T-cell (primary cell): ENCODE measurements at regions not wholly inside any gene's neighbourhood (a gene's known extent, or its start where the extent isn't known, plus 50 kb on each side); places are given as distances from the start of the nearest gene placed in this dataset.

ENCODE experiments used
- ATAC-seq, 4 experiments: fragments of 200-7000 bp in 3 of 4; fragments of 150-1000 bp in 1 of 4; cut with Tn5 transposase; replicated peaks in 1 of 4; 1 replicate in 3 of 4; 2 replicates in 1 of 4; pipeline ENCODE4 v1.10.0; 2021; ENCODE audit warnings: moderate library complexity in 3 of 4, mild to moderate bottlenecking in 2 of 4, moderate number of reproducible peaks in 1 of 4
- CTCF ChIA-PET, 2 donors: fragments of 300-600 bp; sonication (Branson Sonifier 250); formaldehyde crosslinking; loops; one replicate each; lab custom pipeline; 2022; ENCODE audit warnings: antibody characterized with exemption in 2 of 2; lab: Charles Lee
- POLR2A ChIA-PET, 2 donors: fragments of 300-600 bp; sonication (Branson Sonifier 250); formaldehyde crosslinking; loops; one replicate each; lab custom pipeline; 2022; ENCODE audit warnings: antibody characterized with exemption in 2 of 2; lab: Charles Lee
- DNase-seq, 35 experiments: peaks; one replicate each; pipeline versions ENCODE4 v3.0.0 to v3.0.0-alpha.2; 2013 to 2023
- H3K27ac ChIP-seq: one replicate; pipeline ENCODE4 v1.5.1; 2013; ENCODE audit warnings: low read length
- H3K27me3 ChIP-seq, 2 experiments: replicated peaks in 1 of 2; 1 replicate in 1 of 2; 2 replicates in 1 of 2; pipeline versions ENCODE4 v1.6.1 to v1.7.0; 2013; ENCODE audit warnings: low read length in 1 of 2, mixed read lengths in 1 of 2; ENCODE audit not compliant: control insufficient read depth in 2 of 2, insufficient read depth in 2 of 2; ENCODE audit errors: extremely low read depth in 1 of 2
- H3K36me3 ChIP-seq, 2 donors: 1 replicate in 1 of 2; 2 replicates in 1 of 2; pipeline versions ENCODE4 v1.6.1 to v1.7.0; 2013; ENCODE audit warnings: low read length in 1 of 2; ENCODE audit not compliant: control insufficient read depth in 2 of 2, insufficient read depth in 1 of 2; ENCODE audit errors: extremely low read depth in 1 of 2
- H3K4me1 ChIP-seq, 2 experiments: 1 replicate in 1 of 2; 2 replicates in 1 of 2; pipeline versions ENCODE4 v1.6.1 to v1.7.0; 2013; ENCODE audit warnings: low read length in 2 of 2, mixed read lengths in 1 of 2; ENCODE audit not compliant: insufficient read depth in 2 of 2, control insufficient read depth in 1 of 2; ENCODE audit errors: extremely low read depth in 1 of 2
- H3K4me3 ChIP-seq, 2 donors: 1 replicate in 1 of 2; 2 replicates in 1 of 2; pipeline versions ENCODE4 v1.5.1 to v1.7.0; 2013; ENCODE audit warnings: mild to moderate bottlenecking in 2 of 2, low read length in 1 of 2, moderate library complexity in 1 of 2; ENCODE audit not compliant: control insufficient read depth in 1 of 2; ENCODE audit errors: extremely low read depth in 1 of 2
- H3K9me3 ChIP-seq: 2 replicates; pipeline ENCODE4 v1.7.0; 2013
- H3K27ac Mint-ChIP-seq, 2 donors: one replicate each; pipeline ENCODE4 v1.8.0; 2020 to 2021; ENCODE audit warnings: mild to moderate bottlenecking in 2 of 2, mixed read lengths in 2 of 2
- H3K27me3 Mint-ChIP-seq, 2 donors: one replicate each; pipeline ENCODE4 v1.8.0; 2021 to 2022; ENCODE audit warnings: mixed read lengths in 2 of 2
- H3K36me3 Mint-ChIP-seq: one replicate; pipeline ENCODE4 v1.8.0; 2021; ENCODE audit warnings: mixed read lengths
- H3K4me1 Mint-ChIP-seq, 3 donors: one replicate each; pipeline ENCODE4 v1.8.0; 2020 to 2022; ENCODE audit warnings: mixed read lengths in 3 of 3, mild to moderate bottlenecking in 1 of 3
- H3K4me3 Mint-ChIP-seq, 3 donors: one replicate each; pipeline ENCODE4 v1.8.0; 2020 to 2022; ENCODE audit warnings: mild to moderate bottlenecking in 3 of 3, mixed read lengths in 3 of 3, moderate library complexity in 3 of 3
- H3K9me3 Mint-ChIP-seq, 3 donors: one replicate each; pipeline ENCODE4 v1.8.0; 2020 to 2022; ENCODE audit warnings: mixed read lengths in 3 of 3
- WGBS: methylation state at CpG from one replicate; pipeline ENCODE4 v1.1.5; 2013; ENCODE audit warnings: missing lambda C conversion rate; ENCODE audit not compliant: insufficient coverage; 5-methylcytosine and 5-hydroxymethylcytosine counted together

DNA sequence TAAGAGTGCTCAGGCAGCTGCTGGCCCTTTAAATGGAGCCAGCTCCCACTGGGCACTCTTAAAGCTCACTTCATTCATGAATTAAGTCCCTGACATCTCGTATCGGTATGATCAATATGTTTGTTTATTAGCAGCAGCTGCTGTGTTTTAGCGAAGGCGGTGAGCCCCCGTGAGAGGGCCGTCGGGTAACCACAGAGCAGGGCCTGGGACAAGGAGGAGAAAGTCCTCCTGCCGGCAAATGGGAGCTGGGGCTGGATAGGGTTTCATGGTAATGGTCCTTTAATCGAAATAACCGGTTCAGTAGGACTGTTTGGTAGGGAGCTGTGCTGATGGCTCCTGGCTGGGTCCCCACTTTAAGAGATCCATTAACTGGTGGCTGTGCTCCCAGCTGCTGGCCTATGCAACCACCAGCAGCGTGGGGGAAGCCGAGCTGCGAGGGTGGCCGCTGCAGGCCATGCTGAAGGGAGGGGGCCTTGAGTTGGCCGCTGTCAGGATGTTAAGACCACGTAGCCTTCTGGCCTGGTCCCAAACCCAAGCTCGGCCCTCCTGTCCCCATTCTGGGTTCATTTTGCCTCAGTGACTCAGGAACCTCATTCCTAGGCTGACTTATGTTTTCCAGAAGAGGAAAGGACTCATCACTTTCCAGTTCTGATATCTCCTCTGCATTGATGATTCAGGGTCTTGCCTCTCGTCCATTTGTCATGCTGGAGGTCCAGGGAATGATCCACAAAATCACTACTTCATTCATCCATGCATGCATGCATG lies 67.6 kb upstream of the NTRK3 start:
- no peaks in the 10 kb centered on the region for H3K4me1 ChIP-seq
- ChIA-PET CTCF (no interaction called here), POLR2A (no interaction called here)
- Mint-ChIP-seq H3K27me3 (peaks cover 16 to 23% of the 10 kb centered on the region in 2 donors), H3K4me3 (no peak overlapping the region), H3K4me1 (no peaks in the 10 kb centered on the region), H3K27ac (no peak overlapping the region), H3K9me3 (no peaks in the 10 kb centered on the region), H3K36me3 (no peaks in the 10 kb centered on the region)
- no peaks in the 10 kb centered on the region for H3K36me3 ChIP-seq
- H3K27me3 ChIP-seq = peaks cover 0 to 22% of the 10 kb centered on the region in 2 experiments
- 71% methylated on average over 17 of the region's 18 CpGs for WGBS
- ATAC-seq = no peak
- H3K27ac ChIP-seq = no peak overlapping the region
- DNase-seq = no peak
- no peak overlapping the region for H3K4me3 ChIP-seq
- no peaks in the 10 kb centered on the region for H3K9me3 ChIP-seq

GRCh38 chr15:88323468-88323867 lies 66.9 kb upstream of the NTRK3 start:
- ChIA-PET CTCF (no interaction called here), POLR2A (no interaction called here)
- Mint-ChIP-seq H3K4me3 (no peak overlapping the region), H3K27me3 (peaks cover 16 to 27% of the 10 kb centered on the region in 2 donors), H3K4me1 (no peaks in the 10 kb centered on the region), H3K27ac (no peak overlapping the region), H3K36me3 (no peaks in the 10 kb centered on the region), H3K9me3 (no peaks in the 10 kb centered on the region)
- no CpG with 5 or more reads among the region's 8 CpGs for WGBS
- no peak overlapping the region for H3K4me3 ChIP-seq
- H3K9me3 ChIP-seq = no peaks in the 10 kb centered on the region
- H3K27me3 ChIP-seq = peaks cover 0 to 24% of the 10 kb centered on the region in 2 experiments
- ATAC-seq = no peak
- no peak overlapping the region for H3K27ac ChIP-seq
- no peaks in the 10 kb centered on the region for H3K36me3 ChIP-seq
- no peak for DNase-seq
- no peaks in the 10 kb centered on the region for H3K4me1 ChIP-seq

- CTCF ChIA-PET = no interaction called here
These were observed 65.9 kb upstream of the NTRK3 start for GRCh38 chr15:88322461-88322860.

DNA sequence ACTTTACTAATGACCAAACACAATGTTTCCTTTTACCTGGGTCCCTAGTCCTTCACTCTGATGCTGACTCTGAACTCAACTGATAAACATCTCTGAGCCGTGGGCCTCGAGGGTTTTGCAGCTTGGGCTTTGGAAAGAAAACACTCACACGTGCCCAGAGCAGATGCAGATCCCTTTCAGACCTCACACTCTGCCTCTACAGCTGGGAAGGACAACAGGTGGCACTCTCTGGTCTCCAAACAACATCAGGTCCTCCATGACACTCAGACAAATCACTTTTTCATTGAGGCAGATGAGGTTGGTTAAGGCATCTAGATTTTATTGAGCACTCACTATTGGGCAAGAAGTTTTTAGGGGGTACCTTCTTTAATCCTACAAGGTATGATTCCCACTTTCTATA lies 64.7 kb upstream of the NTRK3 start:
- H3K4me3 Mint-ChIP-seq = no peak overlapping the region
- ATAC-seq (no peak), DNase-seq (no peak)
- Histone ChIP-seq H3K36me3 (no peaks in the 10 kb centered on the region), H3K9me3 (no peaks in the 10 kb centered on the region), H3K27me3 (peaks cover 0 to 29% of the 10 kb centered on the region in 2 experiments), H3K4me1 (no peaks in the 10 kb centered on the region), H3K27ac (no peak overlapping the region), H3K4me3 (no peak overlapping the region)
- ChIA-PET POLR2A (no interaction called here), CTCF (no interaction called here)
- WGBS = 8% methylated on average over 2 of the region's 3 CpGs
- H3K27ac Mint-ChIP-seq = no peak overlapping the region
- H3K36me3 Mint-ChIP-seq = no peaks in the 10 kb centered on the region
- peaks cover 29 to 30% of the 10 kb centered on the region in 2 donors for H3K27me3 Mint-ChIP-seq
- no peaks in the 10 kb centered on the region for H3K4me1 Mint-ChIP-seq
- no peaks in the 10 kb centered on the region for H3K9me3 Mint-ChIP-seq

More at GRCh38 chr15:88322461-88322860, 65.9 kb upstream of the NTRK3 start:
- ATAC-seq (no peak), DNase-seq (no peak)
- Histone ChIP-seq H3K36me3 (no peaks in the 10 kb centered on the region), H3K9me3 (no peaks in the 10 kb centered on the region), H3K4me1 (no peaks in the 10 kb centered on the region), H3K27me3 (peaks cover 0 to 30% of the 10 kb centered on the region in 2 experiments), H3K4me3 (no peak overlapping the region), H3K27ac (no peak overlapping the region)
- POLR2A ChIA-PET = no interaction called here
- H3K27ac Mint-ChIP-seq = no peak overlapping the region
- WGBS = 69% methylated on average over 2 of the region's 3 CpGs
- no peaks in the 10 kb centered on the region for H3K9me3 Mint-ChIP-seq
- no peak overlapping the region for H3K4me3 Mint-ChIP-seq
- H3K4me1 Mint-ChIP-seq = no peaks in the 10 kb centered on the region
- H3K27me3 Mint-ChIP-seq = peaks cover 22 to 29% of the 10 kb centered on the region in 2 donors
- no peaks in the 10 kb centered on the region for H3K36me3 Mint-ChIP-seq

- no peak overlapping the region for H3K4me3 ChIP-seq
- no peak overlapping the region for H3K27ac ChIP-seq
- H3K36me3 ChIP-seq = no peaks in the 10 kb centered on the region
- ATAC-seq (no peak), DNase-seq (no peak)
- peaks cover 2 to 7% (median 5%) of the 10 kb centered on the region in 3 donors for H3K9me3 Mint-ChIP-seq
- WGBS = 100% methylated on average over 1 of the region's 3 CpGs
- POLR2A ChIA-PET = no interaction called here
- peaks cover 21 to 38% of the 10 kb centered on the region in 2 donors for H3K27me3 Mint-ChIP-seq
- H3K36me3 Mint-ChIP-seq = no peaks in the 10 kb centered on the region
- no peaks in the 10 kb centered on the region for H3K4me1 ChIP-seq
- no peak overlapping the region for H3K27ac Mint-ChIP-seq
- peaks cover 0 to 22% of the 10 kb centered on the region in 2 experiments for H3K27me3 ChIP-seq
- H3K9me3 ChIP-seq = no peaks in the 10 kb centered on the region
- H3K4me3 Mint-ChIP-seq = no peak overlapping the region
- CTCF ChIA-PET = no interaction called here
- H3K4me1 Mint-ChIP-seq = no peaks in the 10 kb centered on the region
These were observed 60.0 kb upstream of the NTRK3 start for GRCh38 chr15:88316586-88316985.

GRCh38 chr15:88315221-88315878 lies 58.8 kb upstream of the NTRK3 start:
- H3K36me3 Mint-ChIP-seq = no peaks in the 10 kb centered on the region
- no peaks in the 10 kb centered on the region for H3K36me3 ChIP-seq
- H3K27ac ChIP-seq = no peak overlapping the region
- no peak overlapping the region for H3K4me3 ChIP-seq
- H3K4me1 ChIP-seq = no peaks in the 10 kb centered on the region
- H3K9me3 ChIP-seq = no peaks in the 10 kb centered on the region
- H3K27me3 Mint-ChIP-seq = peaks cover 12 to 27% of the 10 kb centered on the region in 2 donors
- ChIA-PET CTCF (interaction anchor here in 1 of 2 donors (0.6 kb wide), 1 partner anchor 318 kb away, joined by 13 read pairs; no protein-coding TSS in a partner anchor), POLR2A (no interaction called here)
- peaks cover 0 to 18% of the 10 kb centered on the region in 2 experiments for H3K27me3 ChIP-seq
- no peaks in the 10 kb centered on the region for H3K4me1 Mint-ChIP-seq
- DNase-seq (no peak), ATAC-seq (no peak)
- no peak overlapping the region for H3K27ac Mint-ChIP-seq
- no peak overlapping the region for H3K4me3 Mint-ChIP-seq
- WGBS = no CpG with 5 or more reads among the region's 1 CpG
- H3K9me3 Mint-ChIP-seq = peaks cover 2 to 7% (median 5%) of the 10 kb centered on the region in 3 donors
